ENCODE measurements at regions not wholly inside any gene's neighbourhood (a gene's known extent, or its start where the extent isn't known, plus 50 kb on each side); places are given as distances from the start of the nearest gene placed in this dataset.

DNA sequence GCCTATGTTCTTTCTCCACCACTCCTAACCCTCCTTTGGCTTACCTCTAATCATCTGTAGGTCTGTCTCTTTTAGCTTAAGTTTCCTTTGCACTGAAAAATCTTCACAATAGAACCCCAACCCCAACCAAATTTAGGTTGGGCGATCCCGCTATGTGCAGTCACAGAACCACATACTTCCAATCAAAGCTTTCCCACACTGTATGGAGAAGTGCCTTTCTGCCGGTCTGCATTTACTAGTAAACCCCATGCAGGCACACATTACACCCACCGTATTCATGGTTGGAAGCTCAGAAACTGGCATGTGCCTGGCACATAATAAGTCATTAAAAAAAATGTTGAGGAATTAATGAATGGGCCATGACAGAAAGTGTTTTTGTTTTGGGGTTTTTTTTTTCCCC lies 158.4 kb downstream of the KLF12 start (continued):
- TF ChIP-seq BCL11B (tag by site-specific recombination; IDR thresholded peaks at IDR 0.05; ENCODE audit: low read depth) (no peak), ZNF416 (tag by site-specific recombination; IDR thresholded peaks at IDR 0.05) (no peak), ZNF768 (tag by site-specific recombination; IDR thresholded peaks at IDR 0.05) (no peak), ZNF48 (tag by site-specific recombination; IDR thresholded peaks at IDR 0.05) (no peak), ZNF555 (tag by site-specific recombination; conservative IDR thresholded peaks at IDR 0.05) (no peak), ZNF2 (tag by site-specific recombination; IDR thresholded peaks at IDR 0.05) (no peak), ZNF10 (tag by site-specific recombination; IDR thresholded peaks at IDR 0.05) (no peak), EGR2 (tag by site-specific recombination; IDR thresholded peaks at IDR 0.05; ENCODE audit: low read depth) (no peak), ZNF521 (tag by site-specific recombination; IDR thresholded peaks at IDR 0.05) (no peak)

GRCh38 chr13:73974051-73974450 lies 160.2 kb downstream of the KLF12 start:
- H3K4me1 ChIP-seq (ENCODE audit: control insufficient read depth, insufficient read depth, low read length): no peaks in the 10 kb centered on the region
- TF ChIP-seq ZNF19 (tag by site-specific recombination; IDR thresholded peaks at IDR 0.05; ENCODE audit: low read depth) (no peak), ZNF121 (tag by site-specific recombination; IDR thresholded peaks at IDR 0.05) (no peak), ZXDB (tag by site-specific recombination; IDR thresholded peaks at IDR 0.05) (no peak), IKZF3 (tag by site-specific recombination; IDR thresholded peaks at IDR 0.05) (no peak), ZSCAN18 (tag by site-specific recombination; IDR thresholded peaks at IDR 0.05) (no peak), WT1 (tag by site-specific recombination; IDR thresholded peaks at IDR 0.05) (no peak), ZBTB17 (tag by site-specific recombination; IDR thresholded peaks at IDR 0.05) (no peak), ZNF610 (tag by site-specific recombination; IDR thresholded peaks at IDR 0.05; ENCODE audit: borderline replicate concordance) (no peak), ZNF155 (tag by site-specific recombination; IDR thresholded peaks at IDR 0.05) (no peak), ZNF239 (tag by site-specific recombination; IDR thresholded peaks at IDR 0.05) (no peak), ZNF837 (tag by site-specific recombination; IDR thresholded peaks at IDR 0.05) (no peak), ZNF747 (tag by site-specific recombination; IDR thresholded peaks at IDR 0.05) (no peak), SP7 (tag by site-specific recombination; IDR thresholded peaks at IDR 0.05) (no peak), MZF1 (tag by site-specific recombination; IDR thresholded peaks at IDR 0.05; ENCODE audit: borderline replicate concordance) (no peak), ZNF404 (tag by site-specific recombination; IDR thresholded peaks at IDR 0.05) (no peak), ZNF10 (tag by site-specific recombination; IDR thresholded peaks at IDR 0.05) (no peak), ZNF645 (tag by site-specific recombination; IDR thresholded peaks at IDR 0.05) (no peak), ZNF571 (tag by site-specific recombination; IDR thresholded peaks at IDR 0.05) (no peak), PRDM1 (tag by site-specific recombination; IDR thresholded peaks at IDR 0.05) (no peak), ZNF169 (tag by site-specific recombination; IDR thresholded peaks at IDR 0.05) (no peak)
- H3K4me3 ChIP-seq (ENCODE audit: low read depth, low read length): no peak overlapping the region
- CTCF ChIA-PET: interaction anchor here (0.6 kb wide), 1 partner anchor 229 kb away, joined by 3 read pairs; no protein-coding TSS in a partner anchor
- POLR2A ChIA-PET: no interaction called here
- H3K36me3 ChIP-seq (ENCODE audit: control insufficient read depth in 2 of 2, insufficient read depth in 1 of 2, low read length in 2 of 2): no peaks in the 10 kb centered on the region
- H3K27ac ChIP-seq (ENCODE audit: extremely low read depth, low read depth, low read length): no peak overlapping the region
- no peaks in the 10 kb centered on the region for H3K9me3 ChIP-seq (ENCODE audit: control insufficient read depth, insufficient read depth, low read depth, low read length)

Data from HEK293 (cell line).